ENCODE measurements at regions not wholly inside any gene's neighbourhood (a gene's known extent, or its start where the extent isn't known, plus 50 kb on each side); places are given as distances from the start of the nearest gene placed in this dataset.
"Not testable (repeated sequence)": the region's sequence is repeated elsewhere in the genome, so short reads cannot be mapped to it uniquely, and the experiment has no call there.

GRCh38 chr2:125797192-125797591, 858.8 kb upstream of the GYPC start:
- Histone ChIP-seq H3K36me3 (ENCODE audit: control insufficient read depth in 4 of 4, insufficient read depth in 3 of 4, low read depth in 1 of 4, low read length in 3 of 4) (no peaks in the 10 kb centered on the region), H3K27ac (ENCODE audit: low read depth in 1 of 2, low read length in 2 of 2) (no peak overlapping the region), H3K27me3 (ENCODE audit: control insufficient read depth in 4 of 4, insufficient read depth in 4 of 4, low read length in 3 of 4) (no peaks in the 10 kb centered on the region), H3K4me3 (ENCODE audit: low read depth in 1 of 3, low read length in 3 of 3) (no peak overlapping the region), H3K4me1 (ENCODE audit: control insufficient read depth in 4 of 4, insufficient read depth in 4 of 4, low read length in 3 of 4) (no peaks in the 10 kb centered on the region), H3K9ac (ENCODE audit: low read depth in 1 of 2, low read length in 2 of 2) (no peak overlapping the region), H3K9me3 (ENCODE audit: control insufficient read depth in 4 of 4, low read length in 3 of 4) (peaks cover 0 to 2% (median under 1%) of the 10 kb centered on the region in 4 donors)
- no peak for TF ChIP-seq MAX (IDR thresholded peaks at IDR 0.05)
- no peak for TF ChIP-seq RAD21 (IDR thresholded peaks at IDR 0.05)
- TF ChIP-seq EGR1 (IDR thresholded peaks at IDR 0.05; ENCODE audit: low read depth in 2 of 2) = no peak
- TF ChIP-seq ZBTB33 (IDR thresholded peaks at IDR 0.05) = no peak
- no peak for TF ChIP-seq HNF4G (IDR thresholded peaks at IDR 0.05)
- TF ChIP-seq CTCF (IDR thresholded peaks at IDR 0.05; ENCODE audit: low read depth, low read length, missing input control) = no peak
- no peak for TF ChIP-seq JUND (IDR thresholded peaks at IDR 0.05)
- TF ChIP-seq FOXA1 (IDR thresholded peaks at IDR 0.05) = no peak
- no peak for TF ChIP-seq REST (IDR thresholded peaks at IDR 0.05)
- no peak for TF ChIP-seq HNF4A (conservative IDR thresholded peaks at IDR 0.05)
- no peak for TF ChIP-seq ATF3 (IDR thresholded peaks at IDR 0.05)
- no peak for TF ChIP-seq FOXA2 (IDR thresholded peaks at IDR 0.05)
- no peak for TF ChIP-seq SP1 (IDR thresholded peaks at IDR 0.05)
- no peak for TF ChIP-seq GABPA (IDR thresholded peaks at IDR 0.05 in 1 of 2, conservative IDR thresholded peaks at IDR 0.05 in 1 of 2)
- TF ChIP-seq YY1 (IDR thresholded peaks at IDR 0.05) = no peak
- TF ChIP-seq RXRA (IDR thresholded peaks at IDR 0.05) = no peak
- no peak for DNase-seq (ENCODE audit: low spot score)
- WGBS = 73% methylated on average over 2 of the region's 4 CpGs

GRCh38 chr2:125822746-125823145, 833.2 kb upstream of the GYPC start:
- DNase-seq (ENCODE audit: low spot score) = no peak
- no peaks in the 10 kb centered on the region for H3K36me3 ChIP-seq (ENCODE audit: control insufficient read depth in 4 of 4, insufficient read depth in 3 of 4, low read depth in 1 of 4, low read length in 3 of 4)
- 81% methylated on average over 5 of the region's 5 CpGs for WGBS
- no peaks in the 10 kb centered on the region for H3K9me3 ChIP-seq (ENCODE audit: control insufficient read depth in 4 of 4, low read length in 3 of 4)
- no peak overlapping the region for H3K4me3 ChIP-seq (ENCODE audit: low read depth in 1 of 3, low read length in 3 of 3)
- no peaks in the 10 kb centered on the region for H3K27me3 ChIP-seq (ENCODE audit: control insufficient read depth in 4 of 4, insufficient read depth in 4 of 4, low read length in 3 of 4)
- TF ChIP-seq HNF4A (conservative IDR thresholded peaks at IDR 0.05) (no peak), RAD21 (IDR thresholded peaks at IDR 0.05) (no peak), FOXA2 (IDR thresholded peaks at IDR 0.05) (no peak), GABPA (IDR thresholded peaks at IDR 0.05 in 1 of 2, conservative IDR thresholded peaks at IDR 0.05 in 1 of 2) (no peak), ATF3 (IDR thresholded peaks at IDR 0.05) (no peak)
- H3K4me1 ChIP-seq (ENCODE audit: control insufficient read depth in 4 of 4, insufficient read depth in 4 of 4, low read length in 3 of 4) = no peaks in the 10 kb centered on the region
- no peak overlapping the region for H3K9ac ChIP-seq (ENCODE audit: low read depth in 1 of 2, low read length in 2 of 2)
- H3K27ac ChIP-seq (ENCODE audit: low read depth in 1 of 2, low read length in 2 of 2) = no peak overlapping the region

- not testable (repeated sequence) for DNase-seq (ENCODE audit: low spot score); H3K4me3 ChIP-seq (ENCODE audit: low read depth in 1 of 3, low read length in 3 of 3); H3K4me1 ChIP-seq (ENCODE audit: control insufficient read depth in 4 of 4, insufficient read depth in 4 of 4, low read length in 3 of 4); H3K9me3 ChIP-seq (ENCODE audit: control insufficient read depth in 4 of 4, low read length in 3 of 4); H3K27me3 ChIP-seq (ENCODE audit: control insufficient read depth in 4 of 4, insufficient read depth in 4 of 4, low read length in 3 of 4); H3K9ac ChIP-seq (ENCODE audit: low read depth in 1 of 2, low read length in 2 of 2); H3K27ac ChIP-seq (ENCODE audit: low read depth in 1 of 2, low read length in 2 of 2); H3K36me3 ChIP-seq (ENCODE audit: control insufficient read depth in 4 of 4, insufficient read depth in 3 of 4, low read depth in 1 of 4, low read length in 3 of 4)
- 76% methylated on average over 9 of the region's 9 CpGs for WGBS
Observed at GRCh38 chr2:125825781-125826180, 830.2 kb upstream of the GYPC start.
